ENCODE measurements at regions not wholly inside any gene's neighbourhood (a gene's known extent, or its start where the extent isn't known, plus 50 kb on each side); places are given as distances from the start of the nearest gene placed in this dataset.

DNA sequence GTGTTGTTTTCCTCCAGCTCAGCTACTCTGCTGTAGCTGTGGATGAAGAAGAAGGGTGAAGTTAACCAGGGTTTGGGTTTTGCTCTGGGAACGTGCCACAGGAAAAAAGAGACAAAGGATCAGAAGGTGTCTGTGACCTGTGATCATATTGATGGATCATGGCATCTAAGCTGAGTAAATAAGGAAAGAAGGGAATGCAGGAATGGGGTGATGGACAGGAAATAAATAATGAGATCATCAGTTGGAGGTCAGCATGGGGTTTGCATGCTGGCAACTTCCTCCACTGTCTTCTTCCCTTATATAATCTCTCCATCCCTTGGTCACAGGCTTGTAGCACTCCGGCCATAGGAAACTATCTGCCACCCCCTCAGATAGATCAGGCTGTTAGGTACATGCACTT lies 430.3 kb upstream of the PDE3A start:
- no TSS peak for BruUV-seq (replicated peaks)
- TF ChIP-seq ZBED1 (IDR thresholded peaks at IDR 0.05) (no peak), RBFOX2 (IDR thresholded peaks at IDR 0.05; ENCODE audit: low read depth, low read length) (no peak)
- ATAC-seq (no peak), DNase-seq (ENCODE audit: extremely low read depth in 1 of 4, low spot score in 3 of 4) (no peak), FAIRE-seq (no peak)
- Histone ChIP-seq H3K27me3 (ENCODE audit: control insufficient read depth in 2 of 2, insufficient read depth in 2 of 2, low read length in 2 of 2) (no peaks in the 10 kb centered on the region), H3K9me1 (ENCODE audit: control insufficient read depth, insufficient read depth, low read length) (no peaks in the 10 kb centered on the region), H2AFZ (ENCODE audit: low read depth, low read length) (no peak overlapping the region), H3K4me2 (ENCODE audit: insufficient read depth, low read length) (no peak overlapping the region), H3K4me3 (no peak overlapping the region), H4K20me1 (replicated peaks; ENCODE audit: control insufficient read depth, insufficient read depth, low read length) (no peaks in the 10 kb centered on the region), H3K4me1 (replicated peaks in 1 of 2; ENCODE audit: control insufficient read depth in 2 of 2, insufficient read depth in 2 of 2, low read length in 2 of 2) (no peaks in the 10 kb centered on the region), H3K36me3 (ENCODE audit: control insufficient read depth, insufficient read depth, low read length) (no peaks in the 10 kb centered on the region), H3K9me3 (replicated peaks; ENCODE audit: control insufficient read depth, insufficient read depth, low read depth, low read length) (no peaks in the 10 kb centered on the region), H3K79me2 (ENCODE audit: control insufficient read depth, insufficient read depth, low read length) (no peaks in the 10 kb centered on the region), H3K9ac (ENCODE audit: insufficient read depth in 1 of 2, low read depth in 2 of 2, low read length in 2 of 2) (no peak overlapping the region), H3K27ac (ENCODE audit: extremely low read depth, low read depth, low read length) (no peak overlapping the region)
- 0% methylated on average over 1 of the region's 2 CpGs for WGBS (ENCODE audit: insufficient coverage, low coverage, missing lambda C conversion rate)
- intact Hi-C loops (cut with micrococcal nuclease) (no loop called here), in situ Hi-C loops (cut with MboI) (no loop called here)
- CTCF ChIA-PET (ENCODE audit: low intra/inter-chr PET ratio), result interaction anchor here (0.5 kb wide), 1 partner anchor 70 kb away, joined by 3 read pairs; no protein-coding TSS in a partner anchor
- POLR2A ChIA-PET, result no interaction called here

GRCh38 chr12:19938491-19938890 lies 429.8 kb upstream of the PDE3A start:
- ChIA-PET POLR2A (no interaction called here), CTCF (ENCODE audit: low intra/inter-chr PET ratio) (interaction anchor here (0.5 kb wide), 1 partner anchor 70 kb away, joined by 3 read pairs; no protein-coding TSS in a partner anchor)
- Histone ChIP-seq H3K9me3 (replicated peaks; ENCODE audit: control insufficient read depth, insufficient read depth, low read depth, low read length) (no peaks in the 10 kb centered on the region), H3K9ac (ENCODE audit: insufficient read depth in 1 of 2, low read depth in 2 of 2, low read length in 2 of 2) (no peak overlapping the region), H3K79me2 (ENCODE audit: control insufficient read depth, insufficient read depth, low read length) (no peaks in the 10 kb centered on the region), H3K27me3 (ENCODE audit: control insufficient read depth in 2 of 2, insufficient read depth in 2 of 2, low read length in 2 of 2) (no peaks in the 10 kb centered on the region), H3K9me1 (ENCODE audit: control insufficient read depth, insufficient read depth, low read length) (no peaks in the 10 kb centered on the region), H3K4me3 (no peak overlapping the region), H3K4me2 (ENCODE audit: insufficient read depth, low read length) (no peak overlapping the region), H3K27ac (ENCODE audit: extremely low read depth, low read depth, low read length) (no peak overlapping the region), H4K20me1 (replicated peaks; ENCODE audit: control insufficient read depth, insufficient read depth, low read length) (no peaks in the 10 kb centered on the region), H2AFZ (ENCODE audit: low read depth, low read length) (no peak overlapping the region), H3K4me1 (replicated peaks in 1 of 2; ENCODE audit: control insufficient read depth in 2 of 2, insufficient read depth in 2 of 2, low read length in 2 of 2) (no peaks in the 10 kb centered on the region), H3K36me3 (ENCODE audit: control insufficient read depth, insufficient read depth, low read length) (no peaks in the 10 kb centered on the region)
- intact Hi-C loops (cut with micrococcal nuclease) (no loop called here), in situ Hi-C loops (cut with MboI) (no loop called here)
- no peak for DNase-seq (ENCODE audit: extremely low read depth in 1 of 4, low spot score in 3 of 4)
- no peak for ATAC-seq
- FAIRE-seq, result no peak
- no TSS peak for BruUV-seq (replicated peaks)
- WGBS (ENCODE audit: insufficient coverage, low coverage, missing lambda C conversion rate), result 0% methylated on average over 1 of the region's 1 CpG
- TF ChIP-seq DPF2 (IDR thresholded peaks at IDR 0.05) (no peak), IRF9 (tag; IDR thresholded peaks at IDR 0.05) (no peak), FUS (optimal IDR thresholded peaks at IDR 0.05; ENCODE audit: low read depth, low read length) (no peak), ZNF347 (CRISPR knock-in tag; IDR thresholded peaks at IDR 0.05; ENCODE audit: low read depth) (no peak), RB1 (IDR thresholded peaks at IDR 0.05; ENCODE audit: low read depth) (no peak), MEIS2 (IDR thresholded peaks at IDR 0.05; ENCODE audit: partially characterized antibody) (no peak), ZNF124 (CRISPR knock-in tag; IDR thresholded peaks at IDR 0.05) (no peak), TAL1 (IDR thresholded peaks at IDR 0.05) (no peak), ETS2 (tag; IDR thresholded peaks at IDR 0.05; ENCODE audit: borderline replicate concordance, poor library complexity, severe bottlenecking) (no peak), CBX2 (IDR thresholded peaks at IDR 0.05; ENCODE audit: insufficient read depth, low read length, poor library complexity, severe bottlenecking) (no peak)
- TF ChIP-seq, protein P1, sequence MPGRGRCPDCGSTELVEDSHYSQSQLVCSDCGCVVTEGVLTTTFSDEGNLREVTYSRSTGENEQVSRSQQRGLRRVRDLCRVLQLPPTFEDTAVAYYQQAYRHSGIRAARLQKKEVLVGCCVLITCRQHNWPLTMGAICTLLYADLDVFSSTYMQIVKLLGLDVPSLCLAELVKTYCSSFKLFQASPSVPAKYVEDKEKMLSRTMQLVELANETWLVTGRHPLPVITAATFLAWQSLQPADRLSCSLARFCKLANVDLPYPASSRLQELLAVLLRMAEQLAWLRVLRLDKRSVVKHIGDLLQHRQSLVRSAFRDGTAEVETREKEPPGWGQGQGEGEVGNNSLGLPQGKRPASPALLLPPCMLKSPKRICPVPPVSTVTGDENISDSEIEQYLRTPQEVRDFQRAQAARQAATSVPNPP (IDR thresholded peaks at IDR 0.05; ENCODE audit: borderline replicate concordance, insufficient read depth, insufficient read length), result no peak

Data from K562 (cell line).